Activated T-helper 17 cell treated with anti-CD3 and anti-CD28 coated beads, Interleukin-2, amount 50 U/mL, for 72 hours (primary cell): ENCODE measurements at regions not wholly inside any gene's neighbourhood (a gene's known extent, or its start where the extent isn't known, plus 50 kb on each side); places are given as distances from the start of the nearest gene placed in this dataset.

ENCODE experiments used
- ATAC-seq: fragments of 150-1000 bp; cut with Tn5 transposase; replicated peaks from 2 replicates; pipeline ENCODE4 v1.10.0; 2021; ENCODE audit warnings: mild to moderate bottlenecking, moderate library complexity
- H3K27ac Mint-ChIP-seq: one replicate; pipeline ENCODE4 v1.8.0; 2022; ENCODE audit warnings: mixed read lengths
- H3K27me3 Mint-ChIP-seq: one replicate; pipeline ENCODE4 v1.8.0; 2022; ENCODE audit warnings: mixed read lengths
- H3K36me3 Mint-ChIP-seq: one replicate; pipeline ENCODE4 v1.8.0; 2022; ENCODE audit warnings: low read depth, mild to moderate bottlenecking, mixed read lengths
- H3K4me1 Mint-ChIP-seq: one replicate; pipeline ENCODE4 v1.8.0; 2022; ENCODE audit warnings: mixed read lengths
- H3K4me3 Mint-ChIP-seq: one replicate; pipeline ENCODE4 v1.8.0; 2022; ENCODE audit warnings: mild to moderate bottlenecking, mixed read lengths
- H3K9me3 Mint-ChIP-seq: one replicate; pipeline ENCODE4 v1.8.0; 2022; ENCODE audit warnings: mixed read lengths

DNA sequence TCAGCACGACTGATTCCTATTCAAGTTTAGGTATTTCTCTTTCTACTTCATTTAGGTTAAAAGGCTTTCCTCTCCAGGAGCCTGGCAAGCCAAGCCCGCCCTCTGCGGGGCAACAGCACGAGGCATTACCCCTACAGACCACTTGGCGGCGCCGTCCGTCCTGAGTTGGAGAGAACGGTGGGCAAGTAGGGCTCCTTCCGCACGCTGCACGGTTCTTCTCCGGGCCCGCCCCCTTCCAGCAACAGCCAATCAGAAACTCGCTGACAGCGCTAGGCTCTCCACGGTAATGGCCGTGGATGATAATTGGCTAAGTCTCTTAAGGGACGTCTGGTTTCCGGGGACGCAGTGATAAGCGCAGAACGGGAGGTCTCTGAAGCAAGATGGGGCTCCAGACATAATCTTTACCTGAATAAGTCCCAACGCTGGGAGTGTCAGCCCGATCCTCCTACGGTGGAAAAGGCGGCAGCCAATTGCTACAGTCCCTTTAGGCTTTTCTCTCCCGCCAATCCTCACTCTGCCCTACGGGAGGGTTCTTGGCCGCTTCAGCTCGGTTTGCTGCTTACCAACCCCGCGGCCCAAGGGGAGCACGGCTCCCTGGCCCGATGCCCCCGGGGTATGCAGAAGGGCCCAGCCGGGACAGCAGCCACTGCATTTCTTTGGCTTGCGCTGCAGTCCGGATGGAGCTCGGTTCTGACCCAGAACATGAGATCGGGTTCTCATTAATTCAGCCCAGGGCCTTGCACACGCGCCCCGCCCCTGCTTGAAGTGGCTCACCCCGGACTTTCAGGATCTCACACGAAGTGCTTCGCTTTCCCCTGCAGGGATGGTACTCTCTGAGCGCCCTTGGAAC is 206.9 kb upstream of the PKDCC start:
- Mint-ChIP-seq H3K9me3 (no peaks in the 10 kb centered on the region), H3K4me1 (peaks cover 4% of the 10 kb centered on the region), H3K4me3 (peak overlapping the region; percentile 98), H3K36me3 (no peaks in the 10 kb centered on the region), H3K27me3 (peaks cover 22% of the 10 kb centered on the region), H3K27ac (peak overlapping the region; percentile 97)
- peak; percentile 100 for ATAC-seq

DNA sequence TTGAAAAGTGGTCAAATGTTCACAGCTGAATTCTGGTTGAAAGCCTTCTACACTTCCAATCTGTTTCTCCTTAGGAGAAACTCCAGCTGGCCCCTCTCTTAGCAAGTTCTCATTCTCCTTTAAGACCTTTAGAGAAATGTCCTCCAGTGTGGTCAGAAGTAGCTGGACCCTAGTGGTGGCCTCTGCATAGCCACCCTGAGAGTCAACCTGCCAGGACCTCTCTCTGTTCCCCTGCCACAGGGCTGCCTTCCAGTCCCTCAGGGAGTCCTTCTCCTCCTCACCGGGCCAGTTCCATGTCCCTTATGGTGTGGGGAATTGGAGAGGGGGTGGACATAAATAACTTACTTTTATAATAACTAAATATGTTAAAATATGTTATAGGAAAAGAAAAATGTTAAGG is 200.9 kb upstream of the PKDCC start:
- no peak overlapping the region for H3K4me3 Mint-ChIP-seq
- H3K27ac Mint-ChIP-seq = no peak overlapping the region
- H3K27me3 Mint-ChIP-seq = peaks cover 16% of the 10 kb centered on the region
- no peaks in the 10 kb centered on the region for H3K36me3 Mint-ChIP-seq
- ATAC-seq = no peak
- no peaks in the 10 kb centered on the region for H3K9me3 Mint-ChIP-seq
- no peaks in the 10 kb centered on the region for H3K4me1 Mint-ChIP-seq

DNA sequence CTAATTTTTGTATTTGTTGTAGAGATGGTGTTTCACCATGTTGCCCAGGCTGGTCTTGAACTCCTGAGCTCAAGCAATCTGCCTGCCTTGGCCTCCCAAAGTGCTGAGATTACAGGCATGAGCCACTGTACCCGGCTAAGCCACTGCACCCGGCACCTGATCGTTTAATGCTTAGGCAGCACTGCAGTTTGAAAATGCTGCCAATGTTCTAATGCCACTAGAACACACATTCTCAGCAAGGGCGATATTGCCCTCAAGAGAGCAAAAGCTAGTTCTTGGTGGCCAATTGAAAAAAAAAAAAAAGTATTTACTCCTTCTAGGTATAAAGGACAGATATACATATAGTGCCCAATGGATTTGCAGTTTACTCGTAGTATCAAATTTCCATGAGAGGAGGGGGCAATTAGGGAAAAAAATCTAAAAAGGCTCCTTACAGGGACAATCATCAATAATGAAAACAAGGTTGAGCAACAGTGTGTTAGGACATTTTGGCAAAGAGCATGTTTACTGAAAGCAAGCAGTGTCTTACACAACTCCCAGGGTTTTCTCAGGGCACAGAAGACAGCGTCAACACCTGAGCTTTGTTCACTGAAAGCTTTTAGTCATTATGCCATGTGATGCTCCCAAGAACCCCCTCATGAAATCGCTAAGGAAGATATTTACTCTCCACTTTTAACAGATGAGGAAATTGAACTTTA is 199.9 kb upstream of the PKDCC start:
- Mint-ChIP-seq H3K27me3 (peaks cover 16% of the 10 kb centered on the region), H3K36me3 (no peaks in the 10 kb centered on the region), H3K27ac (no peak overlapping the region), H3K4me3 (no peak overlapping the region), H3K4me1 (no peaks in the 10 kb centered on the region), H3K9me3 (no peaks in the 10 kb centered on the region)
- no peak for ATAC-seq

DNA sequence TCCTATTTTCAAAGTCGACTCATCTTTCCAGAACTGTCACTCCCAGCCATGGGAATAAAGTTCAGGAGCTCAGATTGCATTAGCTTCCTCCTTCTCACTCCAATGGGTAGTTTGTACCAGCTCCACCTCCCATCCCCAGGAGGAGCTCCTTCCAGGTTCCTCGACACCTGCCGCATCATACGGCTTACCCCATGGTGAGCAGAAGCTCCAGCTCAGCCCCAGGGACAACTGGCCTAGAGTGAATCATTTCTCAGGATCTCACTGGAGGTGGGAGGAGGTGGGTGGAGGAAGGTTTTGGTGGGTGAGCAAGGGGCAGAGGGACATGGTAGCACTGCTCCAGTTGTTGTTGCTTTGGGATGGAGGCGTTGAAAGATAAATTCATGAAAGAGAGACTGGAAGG is 196.3 kb upstream of the PKDCC start:
- ATAC-seq = no peak
- Mint-ChIP-seq H3K4me3 (no peak overlapping the region), H3K27ac (no peak overlapping the region)

DNA sequence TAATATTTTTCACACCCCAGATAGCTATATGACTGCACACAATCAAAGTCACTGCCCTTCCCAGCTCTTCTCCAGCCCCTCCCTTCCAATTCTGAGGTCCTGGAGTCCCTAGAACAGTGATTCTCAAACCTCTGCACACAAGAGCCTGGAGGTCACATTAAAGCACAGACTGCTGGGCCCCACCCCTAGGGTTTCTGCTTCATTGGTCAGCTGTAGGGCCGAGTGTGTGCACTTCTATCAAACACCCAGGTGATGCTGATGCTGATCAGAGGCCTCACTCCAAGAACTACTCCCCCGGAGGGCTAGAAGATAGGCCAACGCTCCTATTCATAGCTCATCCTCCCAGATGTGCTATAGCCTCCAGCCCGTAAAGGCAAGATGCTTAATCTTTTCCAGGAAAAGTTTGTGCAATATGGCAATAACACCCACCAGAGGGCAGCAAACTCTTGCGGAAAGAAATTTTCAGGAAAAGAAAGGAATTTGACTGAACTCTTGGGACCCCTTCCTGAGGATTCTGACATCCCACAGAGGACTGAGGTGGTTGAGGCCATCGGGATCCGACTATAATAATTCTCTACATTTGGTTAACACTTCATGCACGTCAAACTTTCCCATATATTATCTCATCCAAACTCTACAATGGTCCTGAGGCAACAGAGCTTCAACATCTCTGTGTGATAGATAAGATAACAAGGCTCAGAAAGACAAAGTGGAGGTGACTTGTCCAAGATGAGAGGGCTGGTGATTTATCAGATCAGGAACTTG is 194.2 kb upstream of the PKDCC start:
- no peaks in the 10 kb centered on the region for H3K36me3 Mint-ChIP-seq
- no peaks in the 10 kb centered on the region for H3K9me3 Mint-ChIP-seq
- no peak overlapping the region for H3K27ac Mint-ChIP-seq
- peaks cover 13% of the 10 kb centered on the region for H3K27me3 Mint-ChIP-seq
- H3K4me1 Mint-ChIP-seq = no peaks in the 10 kb centered on the region
- peak; percentile 49 for ATAC-seq
- no peak overlapping the region for H3K4me3 Mint-ChIP-seq

More for the DNA sequence above, 196.3 kb upstream of the PKDCC start:
- Mint-ChIP-seq H3K4me1 (no peaks in the 10 kb centered on the region), H3K27me3 (peaks cover 16% of the 10 kb centered on the region), H3K9me3 (no peaks in the 10 kb centered on the region), H3K36me3 (no peaks in the 10 kb centered on the region)

DNA sequence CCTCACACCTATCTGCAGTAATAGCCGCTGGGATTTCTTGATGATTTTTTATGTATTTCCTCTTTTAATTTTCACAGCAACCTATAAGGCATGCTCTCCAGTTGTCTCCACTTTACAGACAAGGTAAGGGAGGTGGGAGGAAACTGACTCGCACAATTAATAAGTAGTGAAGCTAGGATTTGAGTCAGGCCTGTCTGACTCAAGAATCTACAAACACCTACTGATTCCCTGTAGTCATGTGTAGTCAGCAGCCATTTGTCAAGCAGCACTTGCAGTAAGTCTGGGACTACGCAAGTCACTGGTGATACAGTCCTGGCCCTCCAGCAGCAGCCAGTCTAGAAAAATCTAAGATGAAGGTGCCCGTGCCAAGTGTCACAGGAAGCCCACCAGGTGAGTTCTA is 193.6 kb upstream of the PKDCC start:
- Mint-ChIP-seq H3K27ac (no peak overlapping the region), H3K9me3 (no peaks in the 10 kb centered on the region), H3K4me1 (no peaks in the 10 kb centered on the region), H3K27me3 (peaks cover 11% of the 10 kb centered on the region), H3K4me3 (no peak overlapping the region), H3K36me3 (no peaks in the 10 kb centered on the region)
- peak; percentile 96 for ATAC-seq

DNA sequence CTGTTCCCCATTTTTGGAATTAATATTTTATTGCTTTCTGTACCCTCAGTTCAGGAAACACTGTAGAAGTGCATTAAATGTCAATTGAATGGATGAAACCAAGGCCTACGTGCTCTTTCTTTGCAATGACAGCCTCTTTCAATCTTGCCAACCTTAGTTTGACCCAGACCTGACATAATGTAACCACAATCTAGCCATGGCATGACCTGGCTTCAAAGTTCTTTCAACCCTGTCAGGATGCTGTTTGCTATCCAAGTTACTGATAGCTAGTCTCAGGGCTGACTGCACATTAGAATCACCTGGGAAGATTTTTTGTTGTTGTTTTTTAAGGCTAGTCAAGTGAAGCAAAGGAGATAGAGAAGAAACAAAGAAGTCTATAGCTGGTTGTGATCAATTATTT is 190.9 kb upstream of the PKDCC start:
- Mint-ChIP-seq H3K4me1 (no peaks in the 10 kb centered on the region), H3K27ac (no peak overlapping the region), H3K27me3 (peaks cover 3% of the 10 kb centered on the region), H3K4me3 (no peak overlapping the region), H3K9me3 (no peaks in the 10 kb centered on the region), H3K36me3 (no peaks in the 10 kb centered on the region)
- no peak for ATAC-seq

DNA sequence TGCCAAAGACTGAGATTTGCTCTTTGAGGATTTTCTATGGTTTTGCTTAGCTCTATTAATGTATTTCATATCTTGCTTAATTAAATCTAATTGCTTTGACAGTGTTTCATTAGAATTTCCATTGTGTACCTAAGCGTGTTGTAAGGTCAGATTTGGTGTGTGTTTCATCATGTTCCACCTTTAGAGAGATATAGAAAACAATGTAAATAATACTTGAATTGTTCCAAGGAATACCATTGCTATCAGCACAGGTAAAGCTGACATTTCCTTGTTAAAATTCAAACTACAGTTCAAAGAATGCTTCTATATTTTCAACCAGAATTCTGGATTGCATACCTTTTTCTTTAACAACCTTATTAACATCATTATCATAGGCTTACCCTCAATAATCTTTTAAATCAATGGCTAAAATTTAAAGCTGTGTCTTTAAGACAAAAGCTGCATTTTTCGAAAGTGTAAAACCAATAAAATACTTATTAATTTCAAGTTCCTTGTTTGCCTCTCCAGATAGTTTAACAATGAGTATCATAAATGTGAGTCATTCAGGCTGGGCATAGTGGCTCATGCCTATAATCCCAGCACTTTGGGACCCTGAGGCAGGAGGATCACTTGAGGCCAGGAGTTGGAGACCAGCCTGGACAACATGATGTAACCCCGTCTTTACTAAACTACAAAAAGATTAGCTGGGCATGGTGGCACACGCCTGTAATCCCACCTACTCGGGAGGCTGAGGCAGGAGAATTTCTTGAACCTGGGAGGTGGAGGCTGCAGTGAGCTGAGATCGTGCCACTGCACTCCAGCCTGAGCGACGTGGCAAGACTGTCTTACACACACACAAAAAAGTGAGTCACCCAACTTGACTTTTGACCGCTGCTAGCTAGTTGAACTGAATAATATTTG is 188.0 kb upstream of the PKDCC start:
- no peak for ATAC-seq
- no peaks in the 10 kb centered on the region for H3K9me3 Mint-ChIP-seq
- H3K4me3 Mint-ChIP-seq = no peak overlapping the region
- H3K36me3 Mint-ChIP-seq = no peaks in the 10 kb centered on the region
- no peaks in the 10 kb centered on the region for H3K4me1 Mint-ChIP-seq
- peaks cover 9% of the 10 kb centered on the region for H3K27me3 Mint-ChIP-seq
- H3K27ac Mint-ChIP-seq = no peak overlapping the region

DNA sequence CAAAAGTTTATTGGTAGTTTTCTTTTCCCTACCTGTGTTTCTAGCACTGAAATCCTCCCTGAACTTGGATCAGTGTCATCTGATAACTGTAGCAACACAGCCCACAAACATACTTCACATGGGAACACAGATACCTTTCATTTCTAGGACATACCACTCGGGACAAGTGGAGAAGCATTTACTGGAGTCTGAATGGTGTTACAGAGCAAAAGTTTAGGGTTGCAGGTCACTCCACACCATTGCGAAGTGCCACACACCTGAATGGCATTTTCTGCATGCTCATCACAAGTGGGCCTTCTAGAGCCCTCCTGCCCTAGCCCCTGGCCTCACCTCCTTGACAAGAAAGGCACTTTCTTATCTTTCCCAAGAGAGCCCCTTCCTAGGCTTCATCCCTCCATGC is 184.8 kb upstream of the PKDCC start:
- H3K27ac Mint-ChIP-seq = no peak overlapping the region
- H3K9me3 Mint-ChIP-seq = no peaks in the 10 kb centered on the region
- peaks cover 9% of the 10 kb centered on the region for H3K27me3 Mint-ChIP-seq

DNA sequence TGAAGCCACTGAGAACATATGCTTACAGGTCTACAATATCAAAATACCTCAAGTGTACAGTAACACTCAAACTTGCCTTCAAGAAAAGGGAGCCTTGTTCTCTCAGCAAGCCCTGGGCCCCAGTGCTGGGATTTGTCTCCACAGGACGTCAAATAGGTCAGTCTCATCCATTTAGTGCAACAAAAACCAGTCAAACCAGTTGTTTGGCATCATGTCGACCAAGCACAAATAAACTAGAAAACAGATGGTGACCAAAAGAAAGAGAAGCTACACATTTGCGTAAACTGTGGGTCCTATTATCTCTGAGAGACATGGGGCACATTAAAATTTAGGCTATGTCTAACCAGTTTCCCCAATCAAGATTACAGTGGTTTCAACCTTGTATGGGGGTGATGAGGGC is 182.6 kb upstream of the PKDCC start:
- no peak overlapping the region for H3K4me3 Mint-ChIP-seq
- no peaks in the 10 kb centered on the region for H3K36me3 Mint-ChIP-seq
- H3K27me3 Mint-ChIP-seq = peaks cover 9% of the 10 kb centered on the region
- H3K4me1 Mint-ChIP-seq = peaks cover 5% of the 10 kb centered on the region
- no peaks in the 10 kb centered on the region for H3K9me3 Mint-ChIP-seq
- ATAC-seq = no peak
- H3K27ac Mint-ChIP-seq = no peak overlapping the region

More for the DNA sequence above, 184.8 kb upstream of the PKDCC start:
- H3K36me3 Mint-ChIP-seq = no peaks in the 10 kb centered on the region
- no peak for ATAC-seq
- H3K4me1 Mint-ChIP-seq = peaks cover 5% of the 10 kb centered on the region
- no peak overlapping the region for H3K4me3 Mint-ChIP-seq

DNA sequence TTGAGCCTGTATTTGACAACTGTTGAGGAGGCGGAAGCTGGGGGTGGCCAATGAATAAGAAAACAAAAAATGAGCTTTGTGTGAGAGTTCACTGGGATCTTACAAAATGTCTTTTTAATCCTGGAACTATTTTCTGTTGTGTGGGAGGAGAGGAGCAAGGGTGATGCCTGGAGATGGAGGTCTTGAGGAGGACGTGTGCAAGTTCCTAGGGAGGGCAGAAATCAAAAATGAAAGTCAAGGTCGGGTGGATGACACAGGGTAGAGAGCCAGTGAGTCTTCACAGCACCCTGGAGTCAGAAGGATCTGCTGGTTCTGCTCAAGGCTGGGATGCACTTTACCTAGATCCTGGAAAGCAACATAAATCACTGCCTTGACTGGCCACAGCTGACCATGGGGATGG is 180.3 kb upstream of the PKDCC start:
- peak overlapping the region; percentile 58 for H3K4me3 Mint-ChIP-seq
- peak; percentile 57 for ATAC-seq
- H3K27me3 Mint-ChIP-seq = peaks cover 6% of the 10 kb centered on the region
- H3K36me3 Mint-ChIP-seq = no peaks in the 10 kb centered on the region
- no peak overlapping the region for H3K27ac Mint-ChIP-seq
- no peaks in the 10 kb centered on the region for H3K9me3 Mint-ChIP-seq
- H3K4me1 Mint-ChIP-seq = peaks cover 8% of the 10 kb centered on the region

DNA sequence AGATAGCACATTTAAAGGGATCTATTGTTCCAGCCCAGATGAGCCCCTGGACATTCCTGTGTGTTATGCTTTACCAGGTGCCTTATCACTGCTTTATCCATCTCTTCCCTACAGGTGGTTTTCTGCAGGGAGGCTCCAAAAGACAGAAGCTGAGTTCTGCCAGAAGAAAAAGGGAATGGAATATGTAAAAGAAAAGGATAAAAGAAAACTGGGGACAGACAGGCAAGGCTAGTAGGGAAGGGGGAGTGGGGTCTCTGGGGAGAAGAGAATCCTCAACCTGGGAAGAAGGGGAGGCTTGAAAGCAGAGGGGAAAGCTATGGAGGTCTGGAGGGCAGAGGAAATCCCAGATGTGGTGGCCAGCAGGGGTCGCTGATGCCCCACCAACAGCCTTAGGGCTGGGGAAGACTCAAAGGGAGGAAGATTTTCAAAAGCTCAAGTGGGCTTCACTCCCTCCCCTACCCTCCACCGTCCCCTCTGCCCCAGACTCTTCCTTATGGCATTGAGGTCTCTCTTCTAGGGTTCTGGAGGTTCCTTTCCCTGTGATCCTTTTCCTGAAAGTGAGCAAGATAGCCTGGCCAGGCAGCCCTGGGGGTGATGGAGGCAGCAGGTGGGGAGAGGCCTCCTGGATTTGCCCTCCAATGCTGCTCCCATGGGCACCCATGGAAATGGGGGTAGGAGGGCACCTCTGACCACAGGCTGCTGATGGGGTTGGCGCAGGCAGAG is 178.1 kb upstream of the PKDCC start:
- Mint-ChIP-seq H3K27me3 (no peaks in the 10 kb centered on the region), H3K4me3 (no peak overlapping the region), H3K27ac (peak overlapping the region; percentile 41), H3K4me1 (peaks cover 18% of the 10 kb centered on the region), H3K9me3 (no peaks in the 10 kb centered on the region), H3K36me3 (no peaks in the 10 kb centered on the region)
- ATAC-seq = peak; percentile 78

DNA sequence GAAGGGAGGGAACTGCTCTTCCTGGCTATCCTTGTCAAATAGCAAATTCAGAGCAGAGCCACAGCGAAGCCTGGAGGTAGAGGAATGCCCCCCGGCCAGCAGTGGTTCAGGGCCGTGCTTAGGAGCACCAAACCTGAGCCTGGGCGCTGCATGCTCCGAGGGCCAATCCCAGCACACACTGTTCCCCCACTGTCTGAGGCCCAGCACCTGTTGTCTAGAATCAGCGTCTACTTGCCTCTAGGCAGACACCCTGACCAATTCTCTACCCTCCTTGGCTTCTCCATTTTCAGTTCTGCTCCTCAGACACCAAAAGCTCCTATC is 177.6 kb upstream of the PKDCC start:
- no peak overlapping the region for H3K27ac Mint-ChIP-seq
- H3K27me3 Mint-ChIP-seq = no peaks in the 10 kb centered on the region
- H3K9me3 Mint-ChIP-seq = no peaks in the 10 kb centered on the region
- H3K36me3 Mint-ChIP-seq = no peaks in the 10 kb centered on the region
- H3K4me1 Mint-ChIP-seq = peaks cover 20% of the 10 kb centered on the region
- H3K4me3 Mint-ChIP-seq = no peak overlapping the region
- ATAC-seq = no peak
